ENCODE measurements at regions not wholly inside any gene's neighbourhood (a gene's known extent, or its start where the extent isn't known, plus 50 kb on each side); places are given as distances from the start of the nearest gene placed in this dataset.
A peak's percentile ranks its signal among the peaks of the same experiment; 100 is the strongest.

GRCh38 chr9:78470741-78471140 lies 173.8 kb downstream of the PSAT1 start:
- in situ Hi-C loops (cut with HindIII; ENCODE audit: low pct_ligation_motif_present, low pct_unique_long_range_greater_than_20kb, low sequenced_read_pairs): no loop called here
- DNase-seq: no peak

- in situ Hi-C loops (cut with HindIII; ENCODE audit: low pct_ligation_motif_present, low pct_unique_long_range_greater_than_20kb, low sequenced_read_pairs): no loop called here
- no peak for DNase-seq
Measured at GRCh38 chr9:78472111-78472510, 175.2 kb downstream of the PSAT1 start.

GRCh38 chr9:78479441-78479840 lies 182.5 kb downstream of the PSAT1 start:
- in situ Hi-C loops (cut with HindIII; ENCODE audit: low pct_ligation_motif_present, low pct_unique_long_range_greater_than_20kb, low sequenced_read_pairs): no loop called here
- DNase-seq: no peak

GRCh38 chr9:78486661-78487060 lies 189.7 kb downstream of the PSAT1 start:
- in situ Hi-C loops (cut with HindIII; ENCODE audit: low pct_ligation_motif_present, low pct_unique_long_range_greater_than_20kb, low sequenced_read_pairs): no loop called here
- DNase-seq: no peak

- in situ Hi-C loops (cut with HindIII; ENCODE audit: low pct_ligation_motif_present, low pct_unique_long_range_greater_than_20kb, low sequenced_read_pairs): no loop called here
- no peak for DNase-seq
Measured at GRCh38 chr9:78490231-78490630, 193.3 kb downstream of the PSAT1 start.

- no peak for DNase-seq
- in situ Hi-C loops (cut with HindIII; ENCODE audit: low pct_ligation_motif_present, low pct_unique_long_range_greater_than_20kb, low sequenced_read_pairs): no loop called here
Measured at GRCh38 chr9:78491402-78491801, 194.5 kb downstream of the PSAT1 start.

- in situ Hi-C loops (cut with HindIII; ENCODE audit: low pct_ligation_motif_present, low pct_unique_long_range_greater_than_20kb, low sequenced_read_pairs): no loop called here
- no peak for DNase-seq
Measured at GRCh38 chr9:78493166-78493742, 196.3 kb downstream of the PSAT1 start.

GRCh38 chr9:78502566-78502965 lies 205.6 kb downstream of the PSAT1 start:
- DNase-seq: no peak
- in situ Hi-C loops (cut with HindIII; ENCODE audit: low pct_ligation_motif_present, low pct_unique_long_range_greater_than_20kb, low sequenced_read_pairs): no loop called here

- in situ Hi-C loops (cut with HindIII; ENCODE audit: low pct_ligation_motif_present, low pct_unique_long_range_greater_than_20kb, low sequenced_read_pairs): no loop called here
Measured at GRCh38 chr9:78505546-78505945, 208.6 kb downstream of the PSAT1 start.

GRCh38 chr9:78507037-78507436 lies 210.1 kb downstream of the PSAT1 start:
- DNase-seq: no peak
- in situ Hi-C loops (cut with HindIII; ENCODE audit: low pct_ligation_motif_present, low pct_unique_long_range_greater_than_20kb, low sequenced_read_pairs): no loop called here

More at GRCh38 chr9:78505546-78505945, 208.6 kb downstream of the PSAT1 start:
- no peak for DNase-seq

GRCh38 chr9:78510035-78510434 lies 213.1 kb downstream of the PSAT1 start:
- no peak for DNase-seq
- in situ Hi-C loops (cut with HindIII; ENCODE audit: low pct_ligation_motif_present, low pct_unique_long_range_greater_than_20kb, low sequenced_read_pairs): no loop called here

GRCh38 chr9:78515108-78515507 lies 218.2 kb downstream of the PSAT1 start:
- in situ Hi-C loops (cut with HindIII; ENCODE audit: low pct_ligation_motif_present, low pct_unique_long_range_greater_than_20kb, low sequenced_read_pairs): no loop called here

GRCh38 chr9:78519786-78520185 lies 222.9 kb downstream of the PSAT1 start:
- DNase-seq: no peak
- in situ Hi-C loops (cut with HindIII; ENCODE audit: low pct_ligation_motif_present, low pct_unique_long_range_greater_than_20kb, low sequenced_read_pairs): no loop called here

More at GRCh38 chr9:78515108-78515507, 218.2 kb downstream of the PSAT1 start:
- no peak for DNase-seq

- in situ Hi-C loops (cut with HindIII; ENCODE audit: low pct_ligation_motif_present, low pct_unique_long_range_greater_than_20kb, low sequenced_read_pairs): no loop called here
- DNase-seq: no peak
Measured at GRCh38 chr9:78521680-78522079, 224.8 kb downstream of the PSAT1 start.

GRCh38 chr9:78525986-78526560 lies 229.1 kb downstream of the PSAT1 start:
- in situ Hi-C loops (cut with HindIII; ENCODE audit: low pct_ligation_motif_present, low pct_unique_long_range_greater_than_20kb, low sequenced_read_pairs): no loop called here

GRCh38 chr9:78533500-78533899 lies 236.6 kb downstream of the PSAT1 start:
- no peak for DNase-seq
- in situ Hi-C loops (cut with HindIII; ENCODE audit: low pct_ligation_motif_present, low pct_unique_long_range_greater_than_20kb, low sequenced_read_pairs): no loop called here

More at GRCh38 chr9:78525986-78526560, 229.1 kb downstream of the PSAT1 start:
- no peak for DNase-seq

- no peak for DNase-seq
- in situ Hi-C loops (cut with HindIII; ENCODE audit: low pct_ligation_motif_present, low pct_unique_long_range_greater_than_20kb, low sequenced_read_pairs): no loop called here
Measured at GRCh38 chr9:78539188-78539587, 242.3 kb downstream of the PSAT1 start.

- in situ Hi-C loops (cut with HindIII; ENCODE audit: low pct_ligation_motif_present, low pct_unique_long_range_greater_than_20kb, low sequenced_read_pairs): no loop called here
- DNase-seq: peak; percentile 16
Measured at GRCh38 chr9:78539904-78540303, 243.0 kb downstream of the PSAT1 start.

GRCh38 chr9:78541868-78542443 lies 245.0 kb downstream of the PSAT1 start:
- in situ Hi-C loops (cut with HindIII; ENCODE audit: low pct_ligation_motif_present, low pct_unique_long_range_greater_than_20kb, low sequenced_read_pairs): no loop called here
- DNase-seq: no peak

GRCh38 chr9:78542491-78543181 lies 245.7 kb downstream of the PSAT1 start:
- in situ Hi-C loops (cut with HindIII; ENCODE audit: low pct_ligation_motif_present, low pct_unique_long_range_greater_than_20kb, low sequenced_read_pairs): no loop called here
- no peak for DNase-seq
